CD4-positive, alpha-beta T cell (primary cell): ENCODE measurements at regions not wholly inside any gene's neighbourhood (a gene's known extent, or its start where the extent isn't known, plus 50 kb on each side); places are given as distances from the start of the nearest gene placed in this dataset.

Experiments used
- ATAC-seq: fragments of 200-7000 bp; cut with Tn5 transposase; one replicate; pipeline ENCODE4 v1.10.0; 2022; ENCODE audit warnings: mild to moderate bottlenecking; ENCODE audit not compliant: poor library complexity
- CTCF ChIA-PET: fragments of 350-600 bp; sonication (Branson Sonifier 250); formaldehyde crosslinking; loops from one replicate; lab custom pipeline; 2021; ENCODE audit warnings: antibody characterized with exemption, inconsistent platforms; lab: Charles Lee
- POLR2A ChIA-PET: fragments of 350-600 bp; sonication (Branson Sonifier 250); formaldehyde crosslinking; loops from one replicate; lab custom pipeline; 2021; ENCODE audit warnings: antibody characterized with exemption, inconsistent platforms; lab: Charles Lee
- DNase-seq, 14 experiments: peaks; one replicate each; pipeline ENCODE4 v3.0.0-alpha.2; 2013 to 2020; ENCODE audit warnings: mixed read lengths in 2 of 14
- H3K27ac ChIP-seq, 2 donors: one replicate each; pipeline versions ENCODE4 v1.5.1 to v1.7.0; 2013; ENCODE audit warnings: low read length in 2 of 2, low read depth in 1 of 2, mild to moderate bottlenecking in 1 of 2
- H3K27me3 ChIP-seq, 2 experiments: 1 replicate in 1 of 2; 2 replicates in 1 of 2; pipeline versions ENCODE4 v1.6.1 to v1.7.0; 2013; ENCODE audit warnings: low read length in 2 of 2, control low read depth in 1 of 2, mild to moderate bottlenecking in 1 of 2, moderate library complexity in 1 of 2; ENCODE audit not compliant: insufficient read depth in 2 of 2, control insufficient read depth in 1 of 2
- H3K36me3 ChIP-seq: one replicate; pipeline ENCODE4 v1.6.1; 2013; ENCODE audit warnings: low read length, control low read depth; ENCODE audit not compliant: insufficient read depth
- H3K4me1 ChIP-seq: one replicate; pipeline ENCODE4 v1.6.1; 2013; ENCODE audit warnings: low read length, control low read depth; ENCODE audit not compliant: insufficient read depth
- H3K4me3 ChIP-seq: one replicate; pipeline ENCODE4 v1.5.1; 2013; ENCODE audit warnings: mild to moderate bottlenecking, low read length, moderate library complexity
- H3K9me3 ChIP-seq, 2 experiments: 1 replicate in 1 of 2; 2 replicates in 1 of 2; pipeline versions ENCODE4 v1.6.1 to v1.7.0; 2013; ENCODE audit warnings: low read length in 2 of 2, mild to moderate bottlenecking in 2 of 2, control low read depth in 1 of 2, moderate library complexity in 1 of 2; ENCODE audit not compliant: control insufficient read depth in 1 of 2, insufficient read depth in 1 of 2
- H3K27ac Mint-ChIP-seq: one replicate; pipeline ENCODE4 v1.8.0; 2020; ENCODE audit warnings: mixed read lengths
- H3K27me3 Mint-ChIP-seq: one replicate; pipeline ENCODE4 v1.8.0; 2021; ENCODE audit warnings: mixed read lengths
- H3K36me3 Mint-ChIP-seq: one replicate; pipeline ENCODE4 v1.8.0; 2021; ENCODE audit warnings: low read depth, mixed read lengths
- H3K4me1 Mint-ChIP-seq: one replicate; pipeline ENCODE4 v1.8.0; 2021; ENCODE audit warnings: low read depth, mixed read lengths
- H3K4me3 Mint-ChIP-seq: one replicate; pipeline ENCODE4 v1.8.0; 2020; ENCODE audit warnings: mild to moderate bottlenecking, mixed read lengths
- H3K9me3 Mint-ChIP-seq: one replicate; pipeline ENCODE4 v1.8.0; 2020; ENCODE audit warnings: mixed read lengths
- intact Hi-C, 2 experiments: fragments of 100-400 bp; cut with DNase I in 1 of 2; cut with micrococcal nuclease in 1 of 2; formaldehyde crosslinking; loops; one replicate each; pipeline versions ENCODE4 v1.15.1 to v1.9.0; 2023 to 2025; cut with DNase I, micrococcal nuclease
- TF ChIP-seq, protein P1 (sequence below): fragments of 200-600 bp; IDR thresholded peaks from one replicate; pipeline ENCODE4 v1.8.0; 2022; ENCODE audit warnings: antibody characterized with exemption, mild to moderate bottlenecking

DNA sequence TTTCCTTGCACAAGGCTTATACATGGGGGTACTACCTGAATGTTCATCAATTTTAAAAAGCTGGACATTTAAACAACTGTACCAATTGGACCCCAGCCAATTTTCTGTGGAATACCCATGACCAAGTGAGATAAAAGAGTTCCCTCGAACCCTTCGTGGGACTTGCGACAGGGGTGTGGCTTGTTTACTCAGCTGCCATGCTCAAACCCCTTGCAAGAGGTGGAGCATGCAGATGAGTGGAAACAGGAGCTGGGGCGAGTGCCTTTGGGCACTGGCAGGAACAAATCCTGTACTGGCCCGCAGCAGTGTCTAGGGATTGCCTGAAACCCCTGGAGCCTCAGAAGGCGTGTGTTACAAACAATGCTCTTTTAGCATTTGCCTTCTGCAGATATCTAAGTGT, 144.2 kb downstream of the PDHA2 start:
- ChIA-PET CTCF (no interaction called here), POLR2A (no interaction called here)
- TF ChIP-seq, protein P1, sequence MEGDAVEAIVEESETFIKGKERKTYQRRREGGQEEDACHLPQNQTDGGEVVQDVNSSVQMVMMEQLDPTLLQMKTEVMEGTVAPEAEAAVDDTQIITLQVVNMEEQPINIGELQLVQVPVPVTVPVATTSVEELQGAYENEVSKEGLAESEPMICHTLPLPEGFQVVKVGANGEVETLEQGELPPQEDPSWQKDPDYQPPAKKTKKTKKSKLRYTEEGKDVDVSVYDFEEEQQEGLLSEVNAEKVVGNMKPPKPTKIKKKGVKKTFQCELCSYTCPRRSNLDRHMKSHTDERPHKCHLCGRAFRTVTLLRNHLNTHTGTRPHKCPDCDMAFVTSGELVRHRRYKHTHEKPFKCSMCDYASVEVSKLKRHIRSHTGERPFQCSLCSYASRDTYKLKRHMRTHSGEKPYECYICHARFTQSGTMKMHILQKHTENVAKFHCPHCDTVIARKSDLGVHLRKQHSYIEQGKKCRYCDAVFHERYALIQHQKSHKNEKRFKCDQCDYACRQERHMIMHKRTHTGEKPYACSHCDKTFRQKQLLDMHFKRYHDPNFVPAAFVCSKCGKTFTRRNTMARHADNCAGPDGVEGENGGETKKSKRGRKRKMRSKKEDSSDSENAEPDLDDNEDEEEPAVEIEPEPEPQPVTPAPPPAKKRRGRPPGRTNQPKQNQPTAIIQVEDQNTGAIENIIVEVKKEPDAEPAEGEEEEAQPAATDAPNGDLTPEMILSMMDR, result no peak
- intact Hi-C loops, result no loop called here
- Histone ChIP-seq H3K9me3 (peaks cover 0 to 20% of the 10 kb centered on the region in 2 experiments), H3K4me3 (no peak overlapping the region), H3K36me3 (no peaks in the 10 kb centered on the region), H3K27me3 (no peaks in the 10 kb centered on the region), H3K4me1 (no peaks in the 10 kb centered on the region), H3K27ac (no peak overlapping the region)
- ATAC-seq (no peak), DNase-seq (no peak)
- H3K27me3 Mint-ChIP-seq, result no peaks in the 10 kb centered on the region
- peaks cover 8% of the 10 kb centered on the region for H3K4me1 Mint-ChIP-seq
- no peak overlapping the region for H3K27ac Mint-ChIP-seq
- no peaks in the 10 kb centered on the region for H3K36me3 Mint-ChIP-seq
- peaks cover 2% of the 10 kb centered on the region for H3K9me3 Mint-ChIP-seq
- H3K4me3 Mint-ChIP-seq, result no peak overlapping the region

DNA sequence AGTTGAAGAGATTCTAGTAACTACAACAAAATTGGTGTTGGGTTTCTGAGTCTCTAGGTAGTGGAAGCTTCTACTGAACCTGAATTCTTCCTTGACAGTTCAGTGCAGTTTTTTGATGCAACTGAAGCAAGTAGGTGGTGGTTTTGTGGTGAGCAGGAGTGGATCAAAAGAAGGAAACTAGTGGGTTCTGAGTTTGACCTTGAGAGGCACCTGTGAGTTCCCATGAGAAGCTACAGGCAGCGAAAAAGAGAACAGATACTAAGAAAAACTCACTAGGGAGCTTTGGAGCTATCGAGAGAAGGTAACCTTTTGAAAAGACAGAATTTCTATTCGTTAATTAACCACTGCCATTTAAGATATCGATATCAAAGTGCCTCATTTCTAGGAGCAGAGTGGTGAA, 145.2 kb downstream of the PDHA2 start:
- Histone ChIP-seq H3K27me3 (no peaks in the 10 kb centered on the region), H3K9me3 (peaks cover 0 to 16% of the 10 kb centered on the region in 2 experiments), H3K4me3 (no peak overlapping the region), H3K4me1 (no peaks in the 10 kb centered on the region), H3K36me3 (no peaks in the 10 kb centered on the region), H3K27ac (no peak overlapping the region)
- CTCF ChIA-PET, result no interaction called here
- H3K27ac Mint-ChIP-seq, result no peak overlapping the region
- ATAC-seq (no peak), DNase-seq (peak in 2 of 14 experiments; percentile 1 to 3)
- TF ChIP-seq, protein P1, result no peak
- intact Hi-C loops, result no loop called here
- POLR2A ChIA-PET, result no interaction called here
- no peaks in the 10 kb centered on the region for H3K9me3 Mint-ChIP-seq
- H3K4me3 Mint-ChIP-seq, result no peak overlapping the region
- peaks cover 8% of the 10 kb centered on the region for H3K4me1 Mint-ChIP-seq
- H3K27me3 Mint-ChIP-seq, result no peaks in the 10 kb centered on the region
- no peaks in the 10 kb centered on the region for H3K36me3 Mint-ChIP-seq

DNA sequence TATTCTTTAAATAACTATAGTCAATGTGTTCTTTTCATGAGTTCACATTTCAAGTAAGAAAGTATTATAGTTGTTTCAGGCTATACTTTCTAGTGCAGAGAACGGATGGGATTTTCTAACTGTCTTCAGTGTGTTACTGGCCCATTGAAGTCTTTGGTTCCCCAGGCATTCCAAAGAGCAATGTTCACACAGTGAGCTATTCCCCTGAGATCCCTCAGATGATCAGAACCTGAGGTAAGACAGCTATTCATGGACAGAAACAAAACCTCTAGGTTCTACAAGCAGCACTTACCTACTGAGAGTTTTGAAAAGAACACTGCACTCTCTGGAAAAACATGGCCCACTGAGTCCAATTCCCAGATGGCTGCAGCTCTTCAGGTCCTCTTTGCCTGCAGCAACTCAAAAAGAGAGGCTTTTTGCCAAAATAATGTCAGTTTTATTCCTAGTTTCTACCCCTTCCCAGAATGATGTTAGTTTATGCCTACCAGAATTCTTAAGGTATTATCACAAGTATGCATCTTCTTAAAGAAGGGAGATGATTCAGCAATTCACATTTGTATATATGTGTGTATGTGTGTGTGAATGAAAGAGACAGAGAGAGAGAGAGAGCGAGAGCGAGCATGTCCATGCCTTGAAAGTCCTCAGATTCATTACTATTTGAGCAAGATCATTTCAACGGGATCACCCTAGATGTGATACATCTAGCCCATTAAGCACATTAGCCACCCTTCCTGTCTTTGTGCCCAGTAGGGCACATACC, 146.1 kb downstream of the PDHA2 start:
- POLR2A ChIA-PET, result no interaction called here
- Mint-ChIP-seq H3K36me3 (no peaks in the 10 kb centered on the region), H3K4me1 (peaks cover 8% of the 10 kb centered on the region), H3K27me3 (no peaks in the 10 kb centered on the region), H3K27ac (no peak overlapping the region), H3K4me3 (no peak overlapping the region), H3K9me3 (no peaks in the 10 kb centered on the region)
- peaks cover 0 to 7% of the 10 kb centered on the region in 2 experiments for H3K9me3 ChIP-seq
- no peaks in the 10 kb centered on the region for H3K4me1 ChIP-seq
- TF ChIP-seq, protein P1, result no peak
- ATAC-seq (no peak), DNase-seq (no peak)
- H3K27me3 ChIP-seq, result no peaks in the 10 kb centered on the region
- H3K36me3 ChIP-seq, result no peaks in the 10 kb centered on the region
- no peak overlapping the region for H3K4me3 ChIP-seq
- H3K27ac ChIP-seq, result no peak overlapping the region
- intact Hi-C loops, result no loop called here
- CTCF ChIA-PET, result interaction anchor here (0.5 kb wide), 1 partner anchor 59 kb away, joined by 3 read pairs; no protein-coding TSS in a partner anchor
